GM12878 (cell line): ENCODE measurements at regions not wholly inside any gene's neighbourhood (a gene's known extent, or its start where the extent isn't known, plus 50 kb on each side); places are given as distances from the start of the nearest gene placed in this dataset.

Experiments used
- CTCF ChIP-seq, 3 experiments: IDR thresholded peaks in 2 of 3; conservative IDR thresholded peaks in 1 of 3; 2 replicates each; pipeline ENCODE4 v1.5.1; 2011; ENCODE audit warnings: low read depth in 3 of 3, low read length in 3 of 3, mild to moderate bottlenecking in 3 of 3, control low read depth in 2 of 3, moderate library complexity in 2 of 3, inconsistent platforms in 1 of 3, mixed read lengths in 1 of 3; ENCODE audit not compliant: control insufficient read depth in 2 of 3, insufficient read depth in 1 of 3; ENCODE audit errors: extremely low read depth in 1 of 3
- ESRRA ChIP-seq: IDR thresholded peaks from 2 replicates; pipeline ENCODE4 v1.6.1; 2012; ENCODE audit warnings: mild to moderate bottlenecking, low read length, improper control_type of control experiment
- GABPA ChIP-seq: IDR thresholded peaks from 2 replicates; pipeline ENCODE4 v1.6.1; 2014; ENCODE audit warnings: antibody characterized with exemption, low read depth, mild to moderate bottlenecking, inconsistent platforms
- MXI1 ChIP-seq: fragments of 150-350 bp; IDR thresholded peaks from 2 replicates; pipeline ENCODE4 v1.6.1; 2011; ENCODE audit warnings: low read depth, mild to moderate bottlenecking, inconsistent platforms, low read length, improper control_type of control experiment
- POLR2A ChIP-seq: IDR thresholded peaks from 2 replicates; pipeline ENCODE4 v1.6.1; 2011; ENCODE audit warnings: low read depth, mild to moderate bottlenecking, low read length
- YY1 ChIP-seq: IDR thresholded peaks from 2 replicates; pipeline ENCODE4 v1.6.1; 2011; ENCODE audit warnings: low read depth, mild to moderate bottlenecking, low read length
- ZZZ3 ChIP-seq: IDR thresholded peaks from 2 replicates; pipeline ENCODE4 v1.6.1; 2011; ENCODE audit warnings: low read depth; ENCODE audit not compliant: control insufficient read depth, insufficient read length

GRCh38 chr5:89349246-89349980 lies 466.4 kb upstream of the MEF2C start:
- TF ChIP-seq CTCF (IDR thresholded peaks at IDR 0.05 in 2 of 3, conservative IDR thresholded peaks at IDR 0.05 in 1 of 3; ENCODE audit: control insufficient read depth in 2 of 3, extremely low read depth in 1 of 3, insufficient read depth in 1 of 3, low read depth in 3 of 3, low read length in 3 of 3) = no peak
- no peak for TF ChIP-seq YY1
- TF ChIP-seq ESRRA = no peak
- TF ChIP-seq POLR2A = no peak
- no peak for TF ChIP-seq MXI1
- TF ChIP-seq GABPA = no peak
- TF ChIP-seq ZZZ3 = no peak
